GM10266 (cell line): ENCODE measurements at regions not wholly inside any gene's neighbourhood (a gene's known extent, or its start where the extent isn't known, plus 50 kb on each side); places are given as distances from the start of the nearest gene placed in this dataset.

ENCODE experiments used
- DNase-seq: peaks from one replicate; pipeline ENCODE4 v3.0.0; 2012; ENCODE audit errors: extremely low spot score
- TF ChIP-seq, protein P1 (sequence below): IDR thresholded peaks from 2 replicates; pipeline ENCODE4 v1.5.1; 2012; ENCODE audit warnings: mild to moderate bottlenecking, low read depth; ENCODE audit not compliant: control insufficient read depth, insufficient read depth; ENCODE audit errors: missing control alignments

DNA sequence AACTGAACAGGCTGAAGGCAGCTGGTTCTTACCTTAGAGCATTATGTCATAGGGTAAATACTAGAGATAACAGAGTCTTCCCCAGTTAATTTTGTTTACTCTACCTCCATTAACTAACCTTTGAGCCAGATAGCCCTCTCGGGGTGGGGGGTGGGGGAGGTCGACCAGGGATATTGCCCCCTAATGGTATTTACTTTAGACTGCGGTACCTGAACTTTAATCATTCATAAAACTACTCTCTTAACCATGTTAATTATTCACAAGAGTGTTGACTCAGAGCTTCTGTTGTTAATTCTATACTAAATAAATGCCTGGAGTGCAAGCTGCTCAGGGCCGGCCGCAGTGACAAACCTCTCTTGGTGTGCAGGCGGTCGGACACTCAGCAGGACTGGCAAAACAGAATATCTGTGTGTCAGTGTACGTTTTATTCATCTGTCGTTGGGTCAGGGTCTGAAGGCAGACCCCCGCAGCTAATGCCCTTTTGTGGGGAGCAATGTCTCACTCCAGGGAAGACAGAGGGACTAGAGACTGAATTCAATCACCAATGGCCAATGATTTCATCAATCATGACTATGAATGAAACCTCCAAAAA, 152.4 kb upstream of the COL21A1 start:
- DNase-seq, result no peak
- TF ChIP-seq, protein P1, sequence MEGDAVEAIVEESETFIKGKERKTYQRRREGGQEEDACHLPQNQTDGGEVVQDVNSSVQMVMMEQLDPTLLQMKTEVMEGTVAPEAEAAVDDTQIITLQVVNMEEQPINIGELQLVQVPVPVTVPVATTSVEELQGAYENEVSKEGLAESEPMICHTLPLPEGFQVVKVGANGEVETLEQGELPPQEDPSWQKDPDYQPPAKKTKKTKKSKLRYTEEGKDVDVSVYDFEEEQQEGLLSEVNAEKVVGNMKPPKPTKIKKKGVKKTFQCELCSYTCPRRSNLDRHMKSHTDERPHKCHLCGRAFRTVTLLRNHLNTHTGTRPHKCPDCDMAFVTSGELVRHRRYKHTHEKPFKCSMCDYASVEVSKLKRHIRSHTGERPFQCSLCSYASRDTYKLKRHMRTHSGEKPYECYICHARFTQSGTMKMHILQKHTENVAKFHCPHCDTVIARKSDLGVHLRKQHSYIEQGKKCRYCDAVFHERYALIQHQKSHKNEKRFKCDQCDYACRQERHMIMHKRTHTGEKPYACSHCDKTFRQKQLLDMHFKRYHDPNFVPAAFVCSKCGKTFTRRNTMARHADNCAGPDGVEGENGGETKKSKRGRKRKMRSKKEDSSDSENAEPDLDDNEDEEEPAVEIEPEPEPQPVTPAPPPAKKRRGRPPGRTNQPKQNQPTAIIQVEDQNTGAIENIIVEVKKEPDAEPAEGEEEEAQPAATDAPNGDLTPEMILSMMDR, result no peak

DNA sequence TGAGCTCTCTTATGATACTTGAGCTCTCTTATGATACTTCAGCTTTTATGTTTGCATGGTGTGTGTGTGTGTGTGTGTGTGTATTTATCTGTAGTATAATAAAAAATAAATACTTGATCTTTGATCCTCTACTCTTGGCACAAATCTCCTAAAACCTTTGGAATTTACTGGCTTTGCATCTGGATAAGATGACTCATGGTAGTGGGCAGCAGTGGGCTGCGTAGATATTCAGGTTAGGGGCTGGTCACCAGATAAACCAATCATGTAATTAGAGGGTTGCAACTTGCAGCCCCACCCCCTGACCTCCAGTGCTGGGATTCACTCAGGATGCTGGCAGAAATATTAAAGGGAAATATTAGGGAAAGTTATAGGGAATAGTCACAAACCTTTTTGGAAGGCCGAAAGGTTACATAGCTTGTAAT, 151.9 kb upstream of the COL21A1 start:
- TF ChIP-seq, protein P1, result no peak
- no peak for DNase-seq

DNA sequence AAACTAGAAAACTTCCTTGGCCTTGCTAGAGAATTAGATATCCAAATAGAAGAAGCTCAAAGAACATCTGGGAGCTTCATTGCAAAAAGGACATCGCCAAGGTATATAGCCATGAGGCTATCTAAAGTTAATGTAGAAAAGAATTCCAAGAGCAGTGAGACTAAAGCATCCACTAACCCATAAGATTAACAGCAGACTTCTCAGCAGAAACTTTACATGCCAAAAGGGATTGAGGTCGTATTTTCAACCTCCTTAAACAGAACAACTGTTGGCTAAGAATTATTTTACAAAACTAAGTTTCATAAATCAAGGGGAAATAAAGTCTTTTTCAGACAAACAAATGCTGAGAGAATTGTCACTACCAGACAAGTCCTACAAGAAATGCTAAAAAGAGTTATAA, 149.1 kb upstream of the COL21A1 start:
- TF ChIP-seq, protein P1, result no peak
- no peak for DNase-seq

DNA sequence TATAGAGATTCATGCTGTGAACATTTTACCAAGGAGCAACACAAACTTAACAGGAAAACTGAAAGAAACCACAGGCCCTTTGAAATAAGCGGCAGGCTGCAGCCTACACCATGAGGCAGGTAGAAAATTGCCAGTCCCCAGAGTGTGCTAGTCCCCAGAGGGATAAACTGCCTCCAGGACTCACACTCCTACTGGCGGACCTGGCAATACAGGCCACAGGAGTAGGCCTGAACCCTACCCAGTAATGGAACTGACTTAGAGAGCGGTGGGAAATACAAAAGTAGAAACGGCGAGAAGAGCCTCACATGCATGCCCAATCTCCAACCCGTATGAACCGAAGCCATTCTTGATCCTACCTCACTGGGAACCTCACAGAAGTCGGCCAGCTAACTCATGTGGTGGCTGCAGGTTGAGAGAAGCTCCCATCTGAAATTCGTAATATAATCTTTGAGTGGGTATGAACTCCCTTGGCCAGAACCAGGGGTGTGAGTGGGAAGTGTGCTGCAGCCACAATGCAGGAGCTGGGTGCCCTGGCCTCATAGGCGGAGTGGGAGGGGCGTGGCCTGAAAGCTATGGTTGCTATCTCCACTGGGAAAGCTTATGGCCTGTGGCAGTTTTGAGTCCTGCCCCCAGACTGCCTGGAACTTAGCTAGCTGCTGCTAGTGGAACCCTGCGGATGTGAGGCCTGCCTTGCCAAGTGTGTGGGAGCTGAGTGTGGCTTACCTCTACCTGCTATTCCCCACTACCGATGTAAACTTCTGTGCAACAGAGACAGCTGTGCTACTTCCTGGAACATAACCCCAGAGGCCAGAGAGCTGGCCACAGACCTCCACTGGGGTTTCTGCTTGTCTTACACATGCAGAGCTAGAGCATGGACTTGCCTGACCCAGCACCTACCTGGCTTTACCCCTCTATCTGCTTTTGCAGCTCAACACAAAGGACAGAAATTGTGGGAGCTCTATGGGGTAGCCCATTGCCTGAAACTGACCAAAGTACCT, 146.5 kb upstream of the COL21A1 start:
- DNase-seq, result no peak
- TF ChIP-seq, protein P1, result no peak

DNA sequence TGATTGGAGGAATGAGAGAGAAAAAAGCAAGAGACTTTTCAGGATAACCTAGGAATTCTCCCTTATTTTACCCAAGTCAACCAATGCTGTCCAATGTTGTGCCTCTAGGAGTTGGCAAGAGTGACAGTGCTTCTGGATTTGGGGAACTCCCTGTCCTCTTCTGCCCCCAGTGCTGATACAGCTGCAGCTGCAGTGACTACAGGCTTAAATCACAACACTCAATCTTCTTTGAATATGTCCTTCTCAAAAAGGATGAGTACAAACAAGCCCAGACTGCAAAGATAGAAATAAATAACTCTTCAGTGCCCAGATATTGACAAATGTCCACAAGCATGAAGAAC, 141.0 kb upstream of the COL21A1 start:
- DNase-seq, result no peak
- TF ChIP-seq, protein P1, result no peak

DNA sequence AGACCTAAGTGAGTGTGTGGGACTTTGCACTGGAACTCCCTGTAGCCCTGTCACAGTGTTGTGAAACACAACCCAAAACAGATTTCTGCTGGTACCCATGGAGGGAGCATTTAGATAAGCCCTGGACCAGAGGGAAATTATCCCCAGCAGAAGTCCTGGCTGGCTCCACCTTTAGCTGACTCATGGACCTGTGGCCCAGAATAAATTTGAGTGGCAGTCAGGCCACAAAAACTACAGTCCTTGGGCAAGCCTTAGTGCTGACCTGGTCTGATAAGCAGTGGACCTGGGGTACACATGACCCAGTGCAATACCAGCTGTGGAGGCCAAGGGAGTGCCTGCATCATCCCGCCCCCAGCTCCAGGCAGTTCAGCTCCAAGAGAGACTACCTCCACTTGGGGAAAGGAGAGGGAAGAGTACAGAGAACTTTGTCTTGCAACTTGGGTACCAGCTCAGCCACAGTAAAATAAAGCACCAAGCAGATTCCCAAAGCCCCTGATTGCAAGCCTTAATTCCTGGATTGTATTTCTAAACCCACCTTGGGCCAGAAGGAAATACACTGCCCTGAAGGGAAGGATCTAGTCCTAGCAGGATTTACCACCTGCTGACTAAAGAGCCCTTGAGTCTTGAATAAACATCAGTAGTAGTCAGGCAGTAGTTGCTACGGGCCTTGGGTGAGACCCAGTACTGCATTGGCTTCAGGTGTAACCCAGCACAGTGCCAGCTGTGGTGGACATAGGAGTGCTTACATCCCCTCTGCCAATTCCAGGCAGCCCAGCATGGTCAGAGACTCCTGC, 140.4 kb upstream of the COL21A1 start:
- TF ChIP-seq, protein P1, result no peak
- no peak for DNase-seq
